GM15510 (cell line): ENCODE measurements at regions not wholly inside any gene's neighbourhood (a gene's known extent, or its start where the extent isn't known, plus 50 kb on each side); places are given as distances from the start of the nearest gene placed in this dataset.

ENCODE experiments used
- POLR2A ChIP-seq: IDR thresholded peaks from 3 replicates; pipeline ENCODE4 v1.6.1; 2011; ENCODE audit warnings: borderline replicate concordance; ENCODE audit not compliant: insufficient read length; ENCODE audit errors: extremely low read depth

GRCh38 chr15:62966294-62967078 lies 76.1 kb upstream of the TPM1 start:
- no peak for TF ChIP-seq POLR2A

- no peak for TF ChIP-seq POLR2A
Observed at GRCh38 chr15:62968699-62969098, 73.8 kb upstream of the TPM1 start.

GRCh38 chr15:62969442-62970089 lies 73.0 kb upstream of the TPM1 start:
- no peak for TF ChIP-seq POLR2A

- no peak for TF ChIP-seq POLR2A
Observed at GRCh38 chr15:62972814-62973213, 69.7 kb upstream of the TPM1 start.

GRCh38 chr15:62975515-62975914 lies 67.0 kb upstream of the TPM1 start:
- TF ChIP-seq POLR2A, result no peak

GRCh38 chr15:62976301-62976881 lies 66.2 kb upstream of the TPM1 start:
- TF ChIP-seq POLR2A, result no peak

DNA sequence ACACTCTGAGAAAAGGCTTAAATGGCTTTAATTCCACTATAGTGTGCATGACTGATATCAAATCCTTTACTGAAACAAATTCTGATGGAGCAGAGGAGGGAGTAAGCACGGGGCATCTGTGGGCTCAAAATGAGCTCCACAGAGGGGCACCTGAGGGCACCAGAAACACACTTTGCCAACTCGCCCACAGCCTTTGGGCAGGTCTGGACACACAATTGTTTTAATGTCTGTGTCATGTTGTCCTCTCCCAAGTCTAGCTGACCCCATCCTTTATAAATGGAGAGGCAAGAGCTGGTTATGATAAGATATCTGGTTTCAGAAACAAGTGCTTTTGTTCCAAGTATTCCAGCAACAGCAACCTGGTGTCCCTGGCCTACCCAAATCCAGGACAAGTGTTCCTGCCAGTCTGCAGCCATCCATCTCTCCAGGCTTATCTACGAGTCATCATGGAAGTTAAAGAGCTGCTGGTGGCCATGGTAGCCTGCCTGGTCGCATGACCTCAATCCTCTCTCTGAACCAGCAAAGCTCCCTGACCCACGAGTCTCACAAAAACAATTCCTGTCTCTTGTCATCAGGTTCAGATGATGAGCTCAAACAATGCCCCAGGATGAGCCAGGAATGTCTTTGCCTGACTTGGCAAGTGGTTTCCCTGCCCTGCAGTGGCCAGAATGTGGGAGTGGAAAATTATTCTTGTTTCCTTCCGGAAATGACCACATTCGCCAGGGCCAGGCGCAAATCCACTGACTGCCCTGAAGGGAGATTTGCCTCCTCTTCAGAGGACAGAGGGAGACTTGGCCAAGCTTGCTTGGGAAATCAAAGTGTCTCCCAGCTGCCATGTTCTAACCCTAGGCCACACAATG lies 64.4 kb upstream of the TPM1 start:
- no peak for TF ChIP-seq POLR2A

GRCh38 chr15:62979252-62979651 lies 63.3 kb upstream of the TPM1 start:
- TF ChIP-seq POLR2A, result no peak

- no peak for TF ChIP-seq POLR2A
Observed at GRCh38 chr15:62981071-62981470, 61.5 kb upstream of the TPM1 start.

DNA sequence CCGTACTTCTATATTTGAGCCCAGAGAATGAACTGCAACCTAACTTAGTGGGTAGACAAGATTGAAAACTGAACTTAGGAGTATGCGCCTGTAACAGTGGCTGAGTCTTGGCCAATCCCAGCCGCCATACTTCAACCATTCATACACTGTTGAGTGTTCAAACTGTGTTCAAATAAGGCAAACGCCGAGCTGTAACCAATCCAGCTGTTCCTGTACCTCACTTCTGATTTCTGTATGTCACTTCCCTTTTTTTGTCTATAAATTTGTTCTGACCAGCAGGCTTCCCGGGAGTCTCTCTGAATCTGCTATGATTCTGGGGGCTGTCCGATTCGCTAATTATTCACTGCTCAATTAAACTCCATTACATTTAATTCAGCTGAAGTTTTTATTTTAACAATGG lies 58.6 kb upstream of the TPM1 start:
- TF ChIP-seq POLR2A, result no peak

DNA sequence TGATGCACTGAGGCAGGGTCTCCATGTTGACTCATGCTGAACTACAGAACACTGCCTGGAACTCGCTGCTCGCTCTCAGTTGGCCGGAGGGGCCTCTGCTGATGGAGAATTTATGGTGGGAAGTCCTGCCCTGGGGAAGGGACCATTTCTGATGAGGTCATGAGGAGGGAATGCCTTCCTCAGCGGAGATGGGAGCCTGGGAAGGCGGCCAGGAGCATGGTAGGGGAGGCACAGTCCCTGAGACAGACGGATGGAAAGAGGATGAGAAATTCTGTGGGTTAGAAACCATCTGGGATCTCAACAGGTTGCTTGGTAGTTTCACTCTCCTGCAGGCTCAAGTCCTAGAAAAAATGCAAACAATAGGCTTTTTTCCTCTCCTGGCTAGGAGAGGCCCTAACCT lies 56.8 kb upstream of the TPM1 start:
- TF ChIP-seq POLR2A, result no peak

- no peak for TF ChIP-seq POLR2A
Observed at GRCh38 chr15:62986948-62987347, 55.6 kb upstream of the TPM1 start.

DNA sequence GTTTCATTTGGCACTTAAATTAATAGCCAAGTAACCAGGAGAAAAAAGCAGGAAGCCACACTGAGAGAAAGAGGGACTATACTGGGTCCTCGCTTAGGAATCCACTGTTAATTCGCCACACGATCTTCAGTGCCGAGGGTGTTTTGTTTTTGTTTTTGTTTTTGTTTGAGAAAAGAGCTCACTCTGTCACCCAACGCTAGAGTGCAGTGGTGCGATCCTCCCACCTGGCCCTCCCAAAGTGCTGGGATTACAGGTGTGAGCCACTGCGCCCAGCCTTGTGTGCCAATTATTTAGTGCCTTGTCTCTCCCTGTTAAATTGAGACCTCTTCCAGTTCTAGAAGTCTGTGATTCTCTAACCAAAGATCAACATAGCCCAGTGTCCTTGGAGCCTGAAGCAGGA lies 53.8 kb upstream of the TPM1 start:
- TF ChIP-seq POLR2A, result no peak

DNA sequence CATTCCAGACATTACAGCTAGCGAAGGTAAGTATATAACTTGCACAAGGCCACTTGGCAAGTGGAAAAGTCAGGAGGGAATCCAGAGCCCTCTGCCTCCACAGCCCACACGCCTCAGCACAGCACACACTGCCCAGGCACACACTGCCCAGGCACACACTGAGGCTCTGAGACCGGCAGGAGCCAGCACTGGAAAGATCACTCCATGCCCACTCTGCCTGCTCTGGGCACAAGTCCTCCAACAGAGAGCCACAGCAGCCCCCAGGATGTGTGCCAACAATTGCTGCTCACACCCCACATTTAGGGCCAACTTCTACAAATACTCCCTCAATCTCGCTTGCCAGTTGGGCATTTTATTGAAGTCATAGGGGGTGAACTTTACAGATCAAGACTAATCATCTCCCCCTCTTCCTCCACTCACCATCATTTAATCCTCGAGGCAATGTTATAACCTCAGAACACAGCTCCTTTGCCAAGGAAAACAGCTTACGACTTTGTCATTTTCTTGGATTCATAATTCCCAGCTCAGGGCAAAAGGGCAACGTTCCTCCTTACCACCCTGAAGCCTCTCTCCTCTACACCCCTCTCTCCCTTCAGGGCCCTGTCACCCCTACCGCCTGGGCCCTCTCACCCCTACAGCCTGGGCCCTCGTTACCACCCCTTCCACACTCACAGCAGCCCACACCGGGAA lies 53.0 kb upstream of the TPM1 start:
- no peak for TF ChIP-seq POLR2A

GRCh38 chr15:62991698-62992097 lies 50.8 kb upstream of the TPM1 start:
- no peak for TF ChIP-seq POLR2A

DNA sequence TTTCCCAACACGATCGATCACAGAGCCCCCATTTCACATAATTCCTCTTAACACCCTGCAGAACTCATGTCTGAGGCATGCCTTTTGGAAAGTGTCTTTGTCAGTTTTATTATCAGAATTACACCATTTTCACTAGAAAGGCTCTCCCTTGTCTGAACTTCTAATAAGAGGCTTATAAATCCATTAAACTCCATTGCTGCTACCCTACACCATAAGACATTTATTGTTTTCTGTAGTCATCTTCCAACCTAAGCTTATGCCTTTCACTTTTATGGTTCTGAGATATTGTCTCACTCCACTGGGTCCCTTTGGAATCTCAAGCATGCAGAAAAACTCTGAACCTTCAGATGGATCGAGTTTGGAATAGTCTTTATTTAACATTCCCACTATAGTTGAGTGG lies 50.2 kb upstream of the TPM1 start:
- TF ChIP-seq POLR2A, result no peak
